Hepatocyte (in vitro differentiated cells): ENCODE measurements at regions not wholly inside any gene's neighbourhood (a gene's known extent, or its start where the extent isn't known, plus 50 kb on each side); places are given as distances from the start of the nearest gene placed in this dataset.

ENCODE experiments used
- DNase-seq: peaks from one replicate; pipeline ENCODE4 v3.0.0-alpha.2; 2016; ENCODE audit warnings: low spot score
- H2AFZ ChIP-seq: fragments of 200-600 bp; sonication (generic); 2 replicates; pipeline ENCODE4 v1.6.0; 2016; ENCODE audit warnings: antibody characterized with exemption, mild to moderate bottlenecking
- H3K27ac ChIP-seq: fragments of 200-600 bp; sonication (generic); 2 replicates; pipeline ENCODE4 v1.5.1; 2016; ENCODE audit warnings: mild to moderate bottlenecking
- H3K27me3 ChIP-seq: fragments of 200-600 bp; sonication (generic); 2 replicates; pipeline ENCODE4 v1.6.1; 2016
- H3K36me3 ChIP-seq: fragments of 200-600 bp; sonication (generic); replicated peaks from 2 replicates; pipeline ENCODE4 v1.5.1; 2016; ENCODE audit warnings: low read depth; ENCODE audit not compliant: insufficient read depth
- H3K4me1 ChIP-seq: fragments of 200-600 bp; sonication (generic); 2 replicates; pipeline ENCODE4 v1.5.1; 2016; ENCODE audit warnings: mild to moderate bottlenecking, moderate library complexity; ENCODE audit not compliant: insufficient read depth
- H3K4me2 ChIP-seq: fragments of 200-600 bp; sonication (generic); 2 replicates; pipeline ENCODE4 v1.6.0; 2016
- H3K4me3 ChIP-seq: fragments of 200-600 bp; sonication (generic); 2 replicates; pipeline ENCODE4 v1.5.1; 2016; ENCODE audit warnings: mild to moderate bottlenecking
- H3K79me2 ChIP-seq: fragments of 200-600 bp; sonication (generic); 2 replicates; pipeline ENCODE4 v1.6.0; 2017; ENCODE audit warnings: mild to moderate bottlenecking
- H3K9me2 ChIP-seq: fragments of 200-600 bp; sonication (generic); replicated peaks from 2 replicates; pipeline ENCODE4 v1.6.0; 2017; ENCODE audit warnings: mild to moderate bottlenecking; ENCODE audit not compliant: insufficient read depth
- H3K9me3 ChIP-seq: fragments of 200-600 bp; sonication (generic); 2 replicates; pipeline ENCODE4 v1.5.1; 2016; ENCODE audit warnings: low read depth, mild to moderate bottlenecking
- H4K20me1 ChIP-seq: fragments of 200-600 bp; sonication (generic); 2 replicates; pipeline ENCODE4 v1.6.0; 2016; ENCODE audit warnings: mild to moderate bottlenecking; ENCODE audit not compliant: insufficient read depth, poor library complexity, severe bottlenecking
- EZH2 ChIP-seq: fragments of 200-600 bp; sonication (generic); IDR thresholded peaks from 2 replicates; pipeline ENCODE4 v1.6.1; 2016; ENCODE audit warnings: antibody characterized with exemption, mild to moderate bottlenecking, borderline replicate concordance
- EZH2phosphoT487 ChIP-seq: fragments of 200-600 bp; sonication (generic); IDR thresholded peaks from one replicate; pipeline ENCODE4 v1.6.1; 2018; ENCODE audit warnings: antibody characterized with exemption, mild to moderate bottlenecking, low read depth, moderate library complexity; ENCODE audit not compliant: unreplicated experiment, severe bottlenecking
- WGBS: methylation state at CpG from one replicate; pipeline ENCODE4 v1.1.6; 2016; ENCODE audit warnings: low lambda C conversion rate; ENCODE audit errors: missing lambda C conversion rate; 5-methylcytosine and 5-hydroxymethylcytosine counted together
- TF ChIP-seq, protein P1 (sequence below): fragments of 200-600 bp; sonication (generic); IDR thresholded peaks from 2 replicates; pipeline ENCODE4 v1.5.1; 2016; ENCODE audit warnings: antibody characterized with exemption, mild to moderate bottlenecking; ENCODE audit not compliant: poor library complexity

DNA sequence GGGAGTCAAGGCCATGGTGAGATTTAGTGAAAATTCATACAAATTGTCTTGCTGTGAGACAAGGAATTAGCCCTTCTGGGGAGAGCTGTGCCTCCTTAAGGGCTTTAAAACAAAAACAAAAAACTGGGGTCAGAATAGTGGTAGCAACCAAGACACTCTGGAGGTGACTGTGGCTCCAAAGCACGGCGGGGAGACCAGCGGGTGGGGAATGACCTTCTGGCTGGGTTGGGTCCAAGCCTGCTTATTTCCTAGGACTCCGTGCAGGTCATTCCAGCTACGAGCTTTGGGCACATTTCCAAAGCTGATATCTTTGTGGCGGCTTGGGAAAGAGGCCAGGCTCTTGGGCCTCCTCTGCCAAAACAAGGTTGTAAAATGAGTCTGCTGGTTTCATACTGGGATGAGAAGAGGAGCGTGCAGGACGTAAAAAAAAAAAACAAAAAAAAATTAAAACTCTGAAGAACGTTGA lies 348.3 kb downstream of the UQCRFS1 start:
- no peak overlapping the region for H3K4me3 ChIP-seq
- no peaks in the 10 kb centered on the region for H3K9me2 ChIP-seq
- 63% methylated on average over 9 of the region's 9 CpGs for WGBS
- H3K27me3 ChIP-seq: no peaks in the 10 kb centered on the region
- no peaks in the 10 kb centered on the region for H3K36me3 ChIP-seq
- H4K20me1 ChIP-seq: no peaks in the 10 kb centered on the region
- H3K79me2 ChIP-seq: no peaks in the 10 kb centered on the region
- no peak overlapping the region for H3K4me2 ChIP-seq
- H3K4me1 ChIP-seq: no peaks in the 10 kb centered on the region
- DNase-seq: no peak
- H2AFZ ChIP-seq: no peak overlapping the region
- H3K27ac ChIP-seq: no peak overlapping the region
- no peaks in the 10 kb centered on the region for H3K9me3 ChIP-seq
- TF ChIP-seq EZH2: no peak
- no peak for TF ChIP-seq EZH2phosphoT487
- TF ChIP-seq, protein P1, sequence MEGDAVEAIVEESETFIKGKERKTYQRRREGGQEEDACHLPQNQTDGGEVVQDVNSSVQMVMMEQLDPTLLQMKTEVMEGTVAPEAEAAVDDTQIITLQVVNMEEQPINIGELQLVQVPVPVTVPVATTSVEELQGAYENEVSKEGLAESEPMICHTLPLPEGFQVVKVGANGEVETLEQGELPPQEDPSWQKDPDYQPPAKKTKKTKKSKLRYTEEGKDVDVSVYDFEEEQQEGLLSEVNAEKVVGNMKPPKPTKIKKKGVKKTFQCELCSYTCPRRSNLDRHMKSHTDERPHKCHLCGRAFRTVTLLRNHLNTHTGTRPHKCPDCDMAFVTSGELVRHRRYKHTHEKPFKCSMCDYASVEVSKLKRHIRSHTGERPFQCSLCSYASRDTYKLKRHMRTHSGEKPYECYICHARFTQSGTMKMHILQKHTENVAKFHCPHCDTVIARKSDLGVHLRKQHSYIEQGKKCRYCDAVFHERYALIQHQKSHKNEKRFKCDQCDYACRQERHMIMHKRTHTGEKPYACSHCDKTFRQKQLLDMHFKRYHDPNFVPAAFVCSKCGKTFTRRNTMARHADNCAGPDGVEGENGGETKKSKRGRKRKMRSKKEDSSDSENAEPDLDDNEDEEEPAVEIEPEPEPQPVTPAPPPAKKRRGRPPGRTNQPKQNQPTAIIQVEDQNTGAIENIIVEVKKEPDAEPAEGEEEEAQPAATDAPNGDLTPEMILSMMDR: no peak

DNA sequence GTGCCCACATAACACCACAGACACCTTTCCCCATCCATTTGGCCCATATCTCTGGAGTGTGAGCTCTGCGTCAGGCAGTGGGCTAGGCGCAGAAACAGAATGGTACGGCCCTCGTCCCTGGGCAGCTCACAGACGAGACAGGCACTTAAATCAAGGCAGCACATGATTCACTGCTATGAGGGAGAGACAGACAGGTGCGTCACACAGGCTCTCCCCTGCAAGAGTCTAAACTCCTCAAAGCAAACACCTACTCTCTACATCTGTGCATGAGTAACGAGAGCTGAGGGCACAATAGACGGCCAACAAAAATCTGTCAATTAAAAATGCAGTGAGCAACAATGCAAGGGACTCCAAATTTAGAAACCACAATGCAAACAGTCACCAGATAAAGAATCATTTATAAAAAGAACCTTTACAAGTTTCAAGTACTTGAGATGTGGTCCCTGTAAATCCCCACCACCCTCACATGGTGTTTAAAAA lies 348.9 kb downstream of the UQCRFS1 start:
- Histone ChIP-seq H3K79me2 (no peaks in the 10 kb centered on the region), H3K9me3 (no peaks in the 10 kb centered on the region), H3K4me1 (no peaks in the 10 kb centered on the region), H4K20me1 (no peaks in the 10 kb centered on the region), H3K36me3 (no peaks in the 10 kb centered on the region), H2AFZ (no peak overlapping the region), H3K27me3 (no peaks in the 10 kb centered on the region), H3K4me2 (no peak overlapping the region), H3K4me3 (no peak overlapping the region), H3K27ac (no peak overlapping the region), H3K9me2 (no peaks in the 10 kb centered on the region)
- WGBS: 81% methylated on average over 8 of the region's 8 CpGs
- no peak for DNase-seq
- TF ChIP-seq EZH2phosphoT487 (no peak), EZH2 (no peak)
- TF ChIP-seq, protein P1: no peak

DNA sequence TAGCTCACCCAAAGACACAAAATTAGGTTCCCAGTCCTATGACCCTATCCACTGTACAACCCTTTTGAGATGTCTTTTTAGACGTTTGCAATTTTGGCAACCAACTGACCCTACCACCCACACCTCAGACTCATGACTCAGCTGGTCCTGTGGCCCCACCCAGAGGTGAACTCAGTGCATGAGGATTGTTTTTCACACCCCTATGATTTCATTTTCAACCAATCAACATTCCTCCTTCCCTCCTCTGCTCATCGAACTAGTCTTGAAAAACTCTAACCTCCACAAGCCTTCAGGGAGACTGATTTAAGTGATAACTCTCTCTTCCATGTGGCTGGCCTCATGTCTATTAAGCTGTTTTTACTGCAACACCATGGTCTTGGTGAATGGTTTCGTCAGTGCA lies 350.7 kb downstream of the UQCRFS1 start:
- Histone ChIP-seq H3K4me2 (no peak overlapping the region), H3K27me3 (no peaks in the 10 kb centered on the region), H3K9me2 (no peaks in the 10 kb centered on the region), H2AFZ (no peak overlapping the region), H3K4me1 (no peaks in the 10 kb centered on the region), H3K4me3 (no peak overlapping the region), H3K9me3 (no peaks in the 10 kb centered on the region), H3K36me3 (no peaks in the 10 kb centered on the region), H4K20me1 (no peaks in the 10 kb centered on the region), H3K27ac (no peak overlapping the region), H3K79me2 (no peaks in the 10 kb centered on the region)
- TF ChIP-seq EZH2 (no peak), EZH2phosphoT487 (no peak)
- TF ChIP-seq, protein P1: no peak
- no peak for DNase-seq
- 67% methylated on average over 3 of the region's 3 CpGs for WGBS

DNA sequence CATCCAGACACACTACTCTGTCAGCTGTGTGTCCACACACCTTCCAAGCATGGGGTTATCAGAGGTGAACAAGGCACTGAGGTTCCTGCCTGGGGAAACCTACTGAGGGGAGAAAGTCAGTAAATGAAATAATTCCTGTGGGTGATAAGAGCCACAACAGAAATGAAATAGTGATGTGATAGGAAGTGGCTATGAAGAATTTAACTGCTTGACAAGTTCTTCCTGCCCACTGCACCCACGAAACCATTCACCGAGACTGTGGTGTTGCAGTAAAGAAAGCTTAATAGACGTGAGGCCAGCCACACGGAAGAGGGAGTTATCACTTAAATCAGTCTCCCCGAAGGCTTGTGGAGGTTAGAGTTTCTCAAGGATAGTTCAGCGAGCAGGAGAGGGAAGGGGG lies 353.1 kb downstream of the UQCRFS1 start:
- Histone ChIP-seq H3K36me3 (no peaks in the 10 kb centered on the region), H3K27me3 (no peaks in the 10 kb centered on the region), H3K4me3 (no peak overlapping the region), H2AFZ (no peak overlapping the region), H3K9me3 (no peaks in the 10 kb centered on the region), H4K20me1 (no peaks in the 10 kb centered on the region), H3K4me2 (no peak overlapping the region), H3K9me2 (no peaks in the 10 kb centered on the region), H3K27ac (no peak overlapping the region), H3K79me2 (no peaks in the 10 kb centered on the region), H3K4me1 (no peaks in the 10 kb centered on the region)
- WGBS: 79% methylated on average over 6 of the region's 6 CpGs
- TF ChIP-seq EZH2 (no peak), EZH2phosphoT487 (no peak)
- TF ChIP-seq, protein P1: no peak
- no peak for DNase-seq
